ENCODE measurements at regions not wholly inside any gene's neighbourhood (a gene's known extent, or its start where the extent isn't known, plus 50 kb on each side); places are given as distances from the start of the nearest gene placed in this dataset.

DNA sequence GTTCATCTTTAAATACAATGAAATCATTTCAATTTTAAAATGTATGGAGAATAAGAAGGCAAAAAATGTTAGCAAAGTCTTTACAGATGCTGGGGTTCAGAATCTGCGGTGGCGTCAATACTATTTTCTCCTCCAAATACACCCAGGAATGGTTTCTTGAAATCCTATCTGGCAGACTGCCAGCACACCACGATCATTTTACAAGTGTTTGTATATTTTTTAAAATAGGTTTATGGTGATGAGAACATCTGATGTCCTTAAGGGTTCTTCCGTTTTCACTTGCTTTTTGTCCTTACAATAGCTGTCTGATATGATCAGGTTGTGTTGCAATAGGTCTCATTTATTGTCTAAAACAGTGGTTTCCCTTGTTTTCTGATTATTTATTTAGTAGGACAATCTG is 89.6 kb downstream of the CMPK2 start:
- DNase-seq (ENCODE audit: low spot score in 2 of 2): no peak
- Histone ChIP-seq H3K27me3 (peaks cover 21% of the 10 kb centered on the region), H3K9me3 (no peaks in the 10 kb centered on the region), H3K27ac (no peak overlapping the region), H3K4me1 (peaks cover 7% of the 10 kb centered on the region), H3K36me3 (no peaks in the 10 kb centered on the region), H3K4me3 (no peak overlapping the region)
- 59% methylated on average over 4 of the region's 4 CpGs for WGBS
- no peak for TF ChIP-seq POLR2AphosphoS5 (IDR thresholded peaks at IDR 0.05)
- TF ChIP-seq, protein P1, sequence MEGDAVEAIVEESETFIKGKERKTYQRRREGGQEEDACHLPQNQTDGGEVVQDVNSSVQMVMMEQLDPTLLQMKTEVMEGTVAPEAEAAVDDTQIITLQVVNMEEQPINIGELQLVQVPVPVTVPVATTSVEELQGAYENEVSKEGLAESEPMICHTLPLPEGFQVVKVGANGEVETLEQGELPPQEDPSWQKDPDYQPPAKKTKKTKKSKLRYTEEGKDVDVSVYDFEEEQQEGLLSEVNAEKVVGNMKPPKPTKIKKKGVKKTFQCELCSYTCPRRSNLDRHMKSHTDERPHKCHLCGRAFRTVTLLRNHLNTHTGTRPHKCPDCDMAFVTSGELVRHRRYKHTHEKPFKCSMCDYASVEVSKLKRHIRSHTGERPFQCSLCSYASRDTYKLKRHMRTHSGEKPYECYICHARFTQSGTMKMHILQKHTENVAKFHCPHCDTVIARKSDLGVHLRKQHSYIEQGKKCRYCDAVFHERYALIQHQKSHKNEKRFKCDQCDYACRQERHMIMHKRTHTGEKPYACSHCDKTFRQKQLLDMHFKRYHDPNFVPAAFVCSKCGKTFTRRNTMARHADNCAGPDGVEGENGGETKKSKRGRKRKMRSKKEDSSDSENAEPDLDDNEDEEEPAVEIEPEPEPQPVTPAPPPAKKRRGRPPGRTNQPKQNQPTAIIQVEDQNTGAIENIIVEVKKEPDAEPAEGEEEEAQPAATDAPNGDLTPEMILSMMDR (IDR thresholded peaks at IDR 0.05): no peak
- no peak for TF ChIP-seq EP300 (IDR thresholded peaks at IDR 0.05)
- no peak for TF ChIP-seq POLR2A (IDR thresholded peaks at IDR 0.05)

DNA sequence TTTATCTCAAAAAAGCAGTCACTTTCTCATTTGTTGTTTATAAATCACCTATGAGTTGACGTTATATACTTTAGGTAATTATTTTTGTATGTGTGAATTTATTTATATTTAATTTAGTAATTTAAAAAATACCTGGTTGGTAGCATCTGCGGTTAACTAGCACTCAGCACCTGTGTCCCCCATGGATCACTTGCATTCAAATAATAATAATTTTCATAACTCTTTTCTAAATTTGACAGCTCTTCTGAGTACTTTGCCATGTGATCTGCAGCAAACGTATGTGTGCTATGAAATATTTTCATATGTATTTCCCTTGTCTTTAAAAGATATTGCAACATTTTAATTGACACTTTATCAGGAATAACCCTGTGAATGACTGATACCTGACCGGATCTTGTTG is 88.1 kb downstream of the CMPK2 start:
- Histone ChIP-seq H3K27me3 (peaks cover 12% of the 10 kb centered on the region), H3K27ac (no peak overlapping the region), H3K9me3 (no peaks in the 10 kb centered on the region), H3K4me3 (no peak overlapping the region), H3K36me3 (no peaks in the 10 kb centered on the region), H3K4me1 (peaks cover 7% of the 10 kb centered on the region)
- WGBS: 84% methylated on average over 4 of the region's 4 CpGs
- DNase-seq (ENCODE audit: low spot score in 2 of 2): no peak
- TF ChIP-seq POLR2AphosphoS5 (IDR thresholded peaks at IDR 0.05) (no peak), POLR2A (IDR thresholded peaks at IDR 0.05) (no peak), EP300 (IDR thresholded peaks at IDR 0.05) (no peak)
- TF ChIP-seq, protein P1 (IDR thresholded peaks at IDR 0.05): no peak

DNA sequence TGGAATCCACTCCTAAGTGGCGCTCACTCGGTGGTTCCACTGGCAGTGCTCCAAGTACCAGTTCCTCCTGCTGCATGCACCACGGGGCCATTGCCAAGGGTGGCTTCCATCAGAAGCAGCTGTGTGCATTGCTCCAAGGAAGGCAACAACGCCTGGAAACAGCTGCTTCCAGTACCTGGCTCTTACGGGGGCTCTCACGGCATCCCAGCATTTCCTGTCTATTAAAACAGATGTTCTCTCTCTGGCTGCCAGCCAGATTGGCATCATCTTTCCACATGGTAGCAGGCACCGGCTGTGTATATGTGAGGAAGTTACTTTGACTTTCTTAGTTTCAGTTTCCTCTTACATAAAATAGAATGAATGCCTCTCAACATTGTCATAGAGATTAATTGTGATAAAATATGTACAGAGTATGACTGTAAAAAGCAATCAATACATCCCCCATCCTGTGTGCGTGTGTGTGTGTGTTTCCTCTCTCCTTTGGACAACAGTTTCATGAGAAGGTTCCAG is 84.9 kb downstream of the CMPK2 start:
- Histone ChIP-seq H3K36me3 (no peaks in the 10 kb centered on the region), H3K4me1 (no peaks in the 10 kb centered on the region), H3K4me3 (no peak overlapping the region), H3K9me3 (no peaks in the 10 kb centered on the region), H3K27me3 (no peaks in the 10 kb centered on the region), H3K27ac (no peak overlapping the region)
- TF ChIP-seq, protein P1 (IDR thresholded peaks at IDR 0.05): no peak
- no peak for TF ChIP-seq POLR2AphosphoS5 (IDR thresholded peaks at IDR 0.05)
- no peak for TF ChIP-seq POLR2A (IDR thresholded peaks at IDR 0.05)
- no peak for TF ChIP-seq EP300 (IDR thresholded peaks at IDR 0.05)
- 12% methylated on average over 8 of the region's 8 CpGs for WGBS
- DNase-seq (ENCODE audit: low spot score in 2 of 2): no peak

DNA sequence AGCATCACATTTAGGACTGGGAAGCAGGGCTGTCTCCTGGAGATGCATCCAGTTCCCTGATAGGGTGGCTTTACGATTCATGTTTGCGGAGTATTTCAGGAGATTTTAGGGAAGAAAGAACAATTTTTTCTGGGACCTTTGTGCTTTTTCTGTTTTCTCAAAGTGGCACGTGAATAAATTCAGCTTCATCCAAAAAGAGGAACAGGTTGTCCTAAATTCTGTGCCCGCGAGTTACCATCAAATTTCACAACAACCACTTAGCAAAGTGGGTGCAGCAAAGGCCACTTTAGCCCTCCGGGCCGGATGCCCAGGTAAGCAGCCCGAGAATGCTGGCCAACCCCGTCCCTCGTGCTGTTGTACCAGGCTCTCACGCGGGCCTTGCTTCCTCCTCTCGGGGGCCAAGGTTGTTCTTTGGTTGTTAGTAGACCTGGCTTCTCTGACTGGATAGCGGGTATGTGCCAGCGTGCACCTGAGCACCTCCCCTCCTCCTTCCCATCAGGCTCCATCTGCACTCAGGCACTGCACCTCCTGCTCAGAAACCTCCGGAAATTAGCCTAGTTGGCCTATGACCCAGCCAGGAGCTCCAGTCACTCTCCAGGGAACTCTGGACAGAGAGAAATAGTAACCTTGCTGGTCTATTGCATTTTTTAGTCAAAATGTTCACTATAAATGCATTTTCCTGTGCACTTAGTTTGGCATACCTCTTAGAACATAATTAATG is 83.0 kb downstream of the CMPK2 start:
- 86% methylated on average over 16 of the region's 16 CpGs for WGBS
- Histone ChIP-seq H3K36me3 (no peaks in the 10 kb centered on the region), H3K4me3 (no peak overlapping the region), H3K27me3 (no peaks in the 10 kb centered on the region), H3K9me3 (no peaks in the 10 kb centered on the region), H3K4me1 (no peaks in the 10 kb centered on the region), H3K27ac (no peak overlapping the region)
- TF ChIP-seq, protein P1 (IDR thresholded peaks at IDR 0.05): no peak
- TF ChIP-seq POLR2AphosphoS5 (IDR thresholded peaks at IDR 0.05) (no peak), POLR2A (IDR thresholded peaks at IDR 0.05) (no peak), EP300 (IDR thresholded peaks at IDR 0.05) (no peak)
- DNase-seq (ENCODE audit: low spot score in 2 of 2): no peak

DNA sequence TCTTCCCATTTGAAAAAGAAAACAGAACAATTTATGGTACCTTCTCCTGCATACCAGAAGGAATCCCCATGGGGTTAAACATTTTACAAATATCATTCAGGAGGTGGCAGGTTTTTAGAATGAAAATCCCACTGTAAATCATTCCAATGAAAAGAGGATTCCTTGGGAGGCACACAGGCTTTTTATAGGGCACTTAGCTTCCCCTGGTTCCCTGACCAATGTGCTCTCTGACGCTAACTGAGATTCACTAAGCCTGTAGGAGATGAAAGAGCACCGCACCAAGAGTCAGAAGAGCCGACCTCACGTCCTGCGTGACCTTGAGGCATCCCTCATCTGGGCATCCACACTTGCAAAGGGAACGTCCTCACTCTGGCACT is 82.5 kb downstream of the CMPK2 start:
- Histone ChIP-seq H3K27ac (no peak overlapping the region), H3K4me1 (no peaks in the 10 kb centered on the region), H3K27me3 (no peaks in the 10 kb centered on the region), H3K9me3 (no peaks in the 10 kb centered on the region), H3K4me3 (no peak overlapping the region), H3K36me3 (no peaks in the 10 kb centered on the region)
- 85% methylated on average over 6 of the region's 6 CpGs for whole genome bisulfite sequencing
- TF ChIP-seq POLR2AphosphoS5 (IDR thresholded peaks at IDR 0.05) (no peak), EP300 (IDR thresholded peaks at IDR 0.05) (no peak), POLR2A (IDR thresholded peaks at IDR 0.05) (no peak)
- TF ChIP-seq, protein P1 (IDR thresholded peaks at IDR 0.05): no peak
- no peak for DNase-seq (ENCODE audit: low spot score in 2 of 2)
